RPMI8226 (cell line): ENCODE measurements at regions not wholly inside any gene's neighbourhood (a gene's known extent, or its start where the extent isn't known, plus 50 kb on each side); places are given as distances from the start of the nearest gene placed in this dataset.

Experiments
- DNase-seq: peaks from one replicate; pipeline ENCODE4 v3.0.0-alpha.2; 2015

- DNase-seq: no peak
Observed at GRCh38 chr12:130216031-130216430, 53.8 kb downstream of the FZD10 start.

- no peak for DNase-seq
Observed at GRCh38 chr12:130218682-130219081, 56.4 kb downstream of the FZD10 start.

GRCh38 chr12:130219929-130220705 is 57.9 kb downstream of the FZD10 start:
- no peak for DNase-seq

GRCh38 chr12:130220706-130221100 is 58.4 kb downstream of the FZD10 start:
- no peak for DNase-seq

- DNase-seq: no peak
Observed at GRCh38 chr12:130222519-130223218, 60.4 kb downstream of the FZD10 start.

- no peak for DNase-seq
Observed at GRCh38 chr12:130223767-130224244, 61.5 kb downstream of the FZD10 start.

- no peak for DNase-seq
Observed at GRCh38 chr12:130224613-130225012, 62.3 kb downstream of the FZD10 start.

- DNase-seq: no peak
Observed at GRCh38 chr12:130225347-130225746, 63.1 kb downstream of the FZD10 start.

GRCh38 chr12:130226126-130226525 is 63.9 kb downstream of the FZD10 start:
- DNase-seq: no peak

GRCh38 chr12:130226771-130227170 is 64.5 kb downstream of the FZD10 start:
- no peak for DNase-seq

- no peak for DNase-seq
Observed at GRCh38 chr12:130227641-130228040, 65.4 kb downstream of the FZD10 start.

- no peak for DNase-seq
Observed at GRCh38 chr12:130236446-130236845, 74.2 kb downstream of the FZD10 start.

- DNase-seq: no peak
Observed at GRCh38 chr12:130240831-130241590, 78.7 kb downstream of the FZD10 start.

- DNase-seq: no peak
Observed at GRCh38 chr12:130242506-130242905, 80.2 kb downstream of the FZD10 start.

GRCh38 chr12:130245251-130245650 is 83.0 kb downstream of the FZD10 start:
- no peak for DNase-seq

- no peak for DNase-seq
Observed at GRCh38 chr12:130246560-130246959, 84.3 kb downstream of the FZD10 start.

GRCh38 chr12:130247634-130248237 is 85.5 kb downstream of the FZD10 start:
- no peak for DNase-seq

- DNase-seq: peak; percentile 4
Observed at GRCh38 chr12:130249376-130249775, 87.1 kb downstream of the FZD10 start.

- no peak for DNase-seq
Observed at GRCh38 chr12:130251236-130251780, 86.4 kb upstream of the PIWIL1 start.

- DNase-seq: no peak
Observed at GRCh38 chr12:130253866-130254265, 83.8 kb upstream of the PIWIL1 start.

- DNase-seq: no peak
Observed at GRCh38 chr12:130254461-130255276, 83.0 kb upstream of the PIWIL1 start.

GRCh38 chr12:130258863-130259262 is 78.8 kb upstream of the PIWIL1 start:
- no peak for DNase-seq
